Fibroblast of lung (primary cell): ENCODE measurements at regions not wholly inside any gene's neighbourhood (a gene's known extent, or its start where the extent isn't known, plus 50 kb on each side); places are given as distances from the start of the nearest gene placed in this dataset.

ENCODE experiments used
- EZH2 ChIP-seq: IDR thresholded peaks from 2 replicates; pipeline ENCODE4 v1.5.1; 2012; ENCODE audit warnings: low read length, control low read depth, mild to moderate bottlenecking; ENCODE audit errors: missing control alignments
- TF ChIP-seq, protein P1 (sequence below), 2 donors: IDR thresholded peaks in 1 of 2; conservative IDR thresholded peaks in 1 of 2; 1 replicate in 1 of 2; 2 replicates in 1 of 2; pipeline ENCODE4 v1.5.1; 2011 to 2012; ENCODE audit warnings: low read length in 2 of 2, control low read depth in 1 of 2, inconsistent platforms in 1 of 2, low read depth in 1 of 2, mild to moderate bottlenecking in 1 of 2

DNA sequence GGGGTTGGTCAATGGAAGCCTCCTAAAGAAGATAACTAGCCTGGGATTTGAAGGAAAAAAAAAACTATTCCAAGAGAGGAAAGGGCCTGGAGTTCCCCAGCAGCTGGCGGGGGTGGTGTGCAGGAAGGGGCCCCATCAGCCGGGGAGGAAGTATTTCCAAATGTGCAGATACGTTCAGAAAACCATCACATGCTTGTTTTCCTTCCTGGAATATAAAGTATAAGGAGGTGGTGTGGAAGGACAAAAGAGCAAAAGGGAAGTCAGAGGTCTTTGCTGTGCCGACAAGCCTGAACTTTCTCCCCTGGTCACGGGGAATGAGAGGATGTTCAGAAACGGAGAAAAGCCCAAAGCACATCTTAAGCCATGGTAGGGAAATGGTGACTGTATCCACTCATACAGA lies 72.0 kb upstream of the BACE2 start:
- TF ChIP-seq, protein P1, sequence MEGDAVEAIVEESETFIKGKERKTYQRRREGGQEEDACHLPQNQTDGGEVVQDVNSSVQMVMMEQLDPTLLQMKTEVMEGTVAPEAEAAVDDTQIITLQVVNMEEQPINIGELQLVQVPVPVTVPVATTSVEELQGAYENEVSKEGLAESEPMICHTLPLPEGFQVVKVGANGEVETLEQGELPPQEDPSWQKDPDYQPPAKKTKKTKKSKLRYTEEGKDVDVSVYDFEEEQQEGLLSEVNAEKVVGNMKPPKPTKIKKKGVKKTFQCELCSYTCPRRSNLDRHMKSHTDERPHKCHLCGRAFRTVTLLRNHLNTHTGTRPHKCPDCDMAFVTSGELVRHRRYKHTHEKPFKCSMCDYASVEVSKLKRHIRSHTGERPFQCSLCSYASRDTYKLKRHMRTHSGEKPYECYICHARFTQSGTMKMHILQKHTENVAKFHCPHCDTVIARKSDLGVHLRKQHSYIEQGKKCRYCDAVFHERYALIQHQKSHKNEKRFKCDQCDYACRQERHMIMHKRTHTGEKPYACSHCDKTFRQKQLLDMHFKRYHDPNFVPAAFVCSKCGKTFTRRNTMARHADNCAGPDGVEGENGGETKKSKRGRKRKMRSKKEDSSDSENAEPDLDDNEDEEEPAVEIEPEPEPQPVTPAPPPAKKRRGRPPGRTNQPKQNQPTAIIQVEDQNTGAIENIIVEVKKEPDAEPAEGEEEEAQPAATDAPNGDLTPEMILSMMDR (conservative IDR thresholded peaks at IDR 0.05 in 1 of 2, IDR thresholded peaks at IDR 0.05 in 1 of 2; ENCODE audit: low read depth in 1 of 2, low read length in 2 of 2): no peak
- no peak for TF ChIP-seq EZH2
